Thyroid gland (tissue), 4 donors: ENCODE measurements at regions not wholly inside any gene's neighbourhood (a gene's known extent, or its start where the extent isn't known, plus 50 kb on each side); places are given as distances from the start of the nearest gene placed in this dataset.

ENCODE experiments used
- DNase-seq, 2 donors: peaks; one replicate each; pipeline ENCODE4 v3.0.0-alpha.2; 2019
- H3K27ac ChIP-seq, 3 donors: fragments of 200-600 bp; sonication (generic); 1 replicate in 2 of 3; 2 replicates in 1 of 3; pipeline ENCODE4 v1.5.1; 2016 to 2019; ENCODE audit warnings: mild to moderate bottlenecking in 1 of 3, moderate library complexity in 1 of 3
- H3K27me3 ChIP-seq: fragments of 200-600 bp; sonication (generic); one replicate; pipeline ENCODE4 v1.5.1; 2019
- H3K36me3 ChIP-seq, 2 donors: fragments of 200-600 bp; sonication (generic); one replicate each; pipeline ENCODE4 v1.5.1; 2016 to 2019
- H3K4me1 ChIP-seq, 2 donors: fragments of 200-600 bp; sonication (generic); one replicate each; pipeline ENCODE4 v1.5.1; 2017 to 2019
- H3K4me3 ChIP-seq, 3 donors: fragments of 200-600 bp; sonication (generic); replicated peaks in 1 of 3; 1 replicate in 2 of 3; 2 replicates in 1 of 3; pipeline ENCODE4 v1.5.1; 2016; ENCODE audit warnings: mild to moderate bottlenecking in 1 of 3
- H3K9me3 ChIP-seq: fragments of 200-600 bp; sonication (generic); one replicate; pipeline ENCODE4 v1.5.1; 2017
- POLR2A ChIP-seq, 2 donors: fragments of 450-650 bp; IDR thresholded peaks; one replicate each; pipeline ENCODE4 v1.6.1; 2017; ENCODE audit warnings: antibody characterized with exemption in 2 of 2, mild to moderate bottlenecking in 2 of 2, moderate library complexity in 1 of 2
- WGBS, 2 donors: methylation state at CpG; one replicate each; pipeline ENCODE4 v1.1.5; 2017; 5-methylcytosine and 5-hydroxymethylcytosine counted together
- intact Hi-C: fragments of 100-400 bp; cut with DNase I; formaldehyde crosslinking; loops from one replicate; pipeline ENCODE4 v1.15.1; 2023
- TF ChIP-seq, protein P1 (sequence below), 6 experiments: fragments of 200-600 bp in 3 of 6; fragments of 450-650 bp in 3 of 6; sonication (generic) in 3 of 6; IDR thresholded peaks; one replicate each; pipeline ENCODE4 v1.5.1; 2016 to 2019; ENCODE audit warnings: antibody characterized with exemption in 6 of 6, mild to moderate bottlenecking in 2 of 6, inconsistent platforms in 1 of 6, moderate library complexity in 1 of 6

DNA sequence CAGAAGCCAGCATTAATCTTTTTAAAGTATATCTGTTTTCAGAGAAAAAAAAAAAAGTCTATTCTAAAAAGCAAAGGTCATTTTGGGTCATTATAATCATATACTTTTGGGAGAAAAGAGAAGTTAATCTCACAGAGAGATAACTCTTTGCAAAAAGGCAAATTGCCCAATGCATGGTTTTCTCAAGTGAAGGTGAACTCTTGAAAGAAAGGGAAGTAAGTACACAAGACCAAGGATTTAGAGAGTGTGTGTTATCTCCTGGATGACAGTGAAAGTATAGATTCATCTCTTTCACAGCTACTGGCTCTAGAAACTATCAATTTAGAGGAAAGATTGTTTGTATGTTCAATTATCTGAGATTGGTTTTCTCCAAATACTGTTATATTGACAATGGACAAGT is 151.4 kb downstream of the CD8B2 start:
- Histone ChIP-seq H3K27ac (no peak overlapping the region), H3K36me3 (no peaks in the 10 kb centered on the region), H3K4me1 (no peaks in the 10 kb centered on the region), H3K4me3 (no peak overlapping the region), H3K9me3 (no peaks in the 10 kb centered on the region), H3K27me3 (no peaks in the 10 kb centered on the region)
- TF ChIP-seq POLR2A (IDR thresholded peaks at IDR 0.05): no peak
- TF ChIP-seq, protein P1, sequence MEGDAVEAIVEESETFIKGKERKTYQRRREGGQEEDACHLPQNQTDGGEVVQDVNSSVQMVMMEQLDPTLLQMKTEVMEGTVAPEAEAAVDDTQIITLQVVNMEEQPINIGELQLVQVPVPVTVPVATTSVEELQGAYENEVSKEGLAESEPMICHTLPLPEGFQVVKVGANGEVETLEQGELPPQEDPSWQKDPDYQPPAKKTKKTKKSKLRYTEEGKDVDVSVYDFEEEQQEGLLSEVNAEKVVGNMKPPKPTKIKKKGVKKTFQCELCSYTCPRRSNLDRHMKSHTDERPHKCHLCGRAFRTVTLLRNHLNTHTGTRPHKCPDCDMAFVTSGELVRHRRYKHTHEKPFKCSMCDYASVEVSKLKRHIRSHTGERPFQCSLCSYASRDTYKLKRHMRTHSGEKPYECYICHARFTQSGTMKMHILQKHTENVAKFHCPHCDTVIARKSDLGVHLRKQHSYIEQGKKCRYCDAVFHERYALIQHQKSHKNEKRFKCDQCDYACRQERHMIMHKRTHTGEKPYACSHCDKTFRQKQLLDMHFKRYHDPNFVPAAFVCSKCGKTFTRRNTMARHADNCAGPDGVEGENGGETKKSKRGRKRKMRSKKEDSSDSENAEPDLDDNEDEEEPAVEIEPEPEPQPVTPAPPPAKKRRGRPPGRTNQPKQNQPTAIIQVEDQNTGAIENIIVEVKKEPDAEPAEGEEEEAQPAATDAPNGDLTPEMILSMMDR (IDR thresholded peaks at IDR 0.05): no peak
- no peak for DNase-seq
- intact Hi-C loops: no loop called here

DNA sequence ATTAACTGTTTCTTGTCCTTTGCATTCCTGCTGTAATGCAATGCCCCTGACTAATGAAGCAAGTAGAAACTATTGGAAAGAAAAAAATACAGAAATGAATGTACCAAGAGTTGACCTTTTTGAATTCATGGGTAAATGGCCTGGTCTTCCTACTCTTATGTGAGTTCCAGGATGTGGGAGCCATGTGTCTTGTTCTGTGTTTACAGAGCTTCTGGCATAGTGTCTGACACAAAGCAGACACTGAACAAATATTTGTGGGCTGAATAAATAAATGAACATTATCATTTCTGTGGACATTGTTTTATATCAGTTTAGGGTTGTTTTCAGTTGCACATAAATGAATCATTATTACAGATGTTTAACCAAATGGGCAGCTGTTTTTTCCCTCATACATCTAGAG is 155.5 kb downstream of the CD8B2 start:
- Histone ChIP-seq H3K4me3 (no peak overlapping the region), H3K27me3 (no peaks in the 10 kb centered on the region), H3K4me1 (no peaks in the 10 kb centered on the region), H3K36me3 (no peaks in the 10 kb centered on the region), H3K27ac (no peak overlapping the region), H3K9me3 (no peaks in the 10 kb centered on the region)
- intact Hi-C loops: no loop called here
- TF ChIP-seq, protein P1 (IDR thresholded peaks at IDR 0.05): no peak
- no peak for TF ChIP-seq POLR2A (IDR thresholded peaks at IDR 0.05)
- DNase-seq: no peak

DNA sequence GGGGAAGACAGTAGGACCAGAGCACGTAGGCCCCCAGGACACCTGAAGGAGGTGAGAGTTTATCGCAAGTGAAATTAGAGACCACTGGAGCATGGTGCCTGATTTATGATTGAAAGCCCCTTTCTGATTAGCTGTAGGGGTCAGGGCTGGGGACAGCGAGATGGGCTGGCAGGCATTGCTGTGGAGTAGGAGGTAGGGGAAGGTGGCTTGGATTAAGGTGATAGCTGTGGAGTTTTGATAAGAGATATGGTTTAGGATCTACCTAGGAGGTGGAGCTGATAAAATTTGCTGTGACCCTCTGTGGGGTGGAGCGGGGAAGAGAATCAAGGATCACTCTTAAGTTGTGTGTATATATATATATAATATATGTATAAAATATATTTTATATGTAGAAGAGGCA is 157.5 kb downstream of the CD8B2 start:
- Histone ChIP-seq H3K36me3 (no peaks in the 10 kb centered on the region), H3K27ac (no peak overlapping the region), H3K9me3 (no peaks in the 10 kb centered on the region), H3K4me3 (no peak overlapping the region), H3K27me3 (no peaks in the 10 kb centered on the region), H3K4me1 (no peaks in the 10 kb centered on the region)
- no peak for DNase-seq
- 95 to 96% methylated on average over 4 of the region's 4 CpGs for WGBS, 2 donors
- TF ChIP-seq, protein P1 (IDR thresholded peaks at IDR 0.05): no peak
- no peak for TF ChIP-seq POLR2A (IDR thresholded peaks at IDR 0.05)
- intact Hi-C loops: no loop called here

DNA sequence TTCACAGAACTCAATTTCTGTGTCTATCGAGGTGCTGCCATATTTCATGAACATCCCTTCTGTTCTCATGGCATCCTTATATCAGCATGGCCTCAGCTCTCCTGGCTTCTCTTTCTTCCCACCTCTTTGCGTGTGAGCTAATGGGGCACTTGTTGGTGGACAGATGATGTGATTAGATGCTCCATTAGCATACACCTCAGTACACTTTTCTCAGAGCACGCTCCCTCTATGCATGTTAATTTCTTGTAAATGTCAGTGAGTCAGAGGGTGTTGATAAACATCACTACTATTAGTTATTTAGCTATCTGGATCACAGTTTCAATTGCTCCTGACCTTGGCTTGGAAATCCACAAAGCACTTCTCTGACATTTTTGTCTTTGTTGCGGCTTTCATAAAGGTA is 159.4 kb downstream of the CD8B2 start:
- Histone ChIP-seq H3K4me1 (no peaks in the 10 kb centered on the region), H3K36me3 (no peaks in the 10 kb centered on the region), H3K9me3 (no peaks in the 10 kb centered on the region), H3K4me3 (no peak overlapping the region), H3K27me3 (no peaks in the 10 kb centered on the region), H3K27ac (no peak overlapping the region)
- 94% methylated on average over 4 of the region's 4 CpGs for WGBS, 2 donors
- no peak for TF ChIP-seq POLR2A (IDR thresholded peaks at IDR 0.05)
- TF ChIP-seq, protein P1 (IDR thresholded peaks at IDR 0.05): no peak
- no peak for DNase-seq
- intact Hi-C loops: no loop called here

DNA sequence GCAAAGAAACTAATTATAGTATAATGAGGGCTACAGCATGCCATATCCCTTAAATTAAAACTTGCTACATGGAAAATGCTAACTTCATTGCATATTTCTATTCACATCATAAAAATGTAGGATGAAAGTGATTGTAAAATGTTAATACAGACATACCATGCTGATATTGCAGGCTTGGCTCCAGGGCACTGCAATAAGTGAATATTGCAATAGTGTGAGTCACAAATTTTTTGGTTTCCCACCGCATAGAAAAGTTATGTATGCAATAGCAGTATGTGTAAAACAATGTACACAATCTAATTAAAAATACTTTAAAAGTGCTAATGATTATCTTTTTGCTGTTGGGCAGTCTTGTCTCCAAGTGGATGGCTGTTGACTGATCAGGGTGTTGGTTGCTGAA is 162.1 kb downstream of the CD8B2 start:
- Histone ChIP-seq H3K27ac (no peak overlapping the region), H3K9me3 (no peaks in the 10 kb centered on the region), H3K4me3 (no peak overlapping the region), H3K27me3 (no peaks in the 10 kb centered on the region), H3K36me3 (no peaks in the 10 kb centered on the region), H3K4me1 (peaks cover 0 to 8% of the 10 kb centered on the region in 2 donors)
- 97% methylated on average over 1 of the region's 1 CpG for WGBS, 2 donors
- no peak for DNase-seq
- intact Hi-C loops: no loop called here
- no peak for TF ChIP-seq POLR2A (IDR thresholded peaks at IDR 0.05)
- TF ChIP-seq, protein P1 (IDR thresholded peaks at IDR 0.05): no peak
